HS-5 (cell line): ENCODE measurements at regions not wholly inside any gene's neighbourhood (a gene's known extent, or its start where the extent isn't known, plus 50 kb on each side); places are given as distances from the start of the nearest gene placed in this dataset.
"Not testable (repeated sequence)": the region's sequence is repeated elsewhere in the genome, so short reads cannot be mapped to it uniquely, and the experiment has no call there.

ENCODE experiments used
- DNase-seq: peaks from one replicate; pipeline ENCODE4 v3.0.0-alpha.2; 2012; ENCODE audit warnings: low read depth

- DNase-seq: no peak
Observed at GRCh38 chr16:9141813-9142212, 50.4 kb downstream of the HAPSTR1 start.

- no peak for DNase-seq
Observed at GRCh38 chr16:9144106-9144505, 52.7 kb downstream of the HAPSTR1 start.

- DNase-seq: no peak
Observed at GRCh38 chr16:9148374-9149015, 57.1 kb downstream of the HAPSTR1 start.

GRCh38 chr16:9151074-9151473, 59.6 kb downstream of the HAPSTR1 start:
- DNase-seq: no peak

- DNase-seq: no peak
Observed at GRCh38 chr16:9151597-9151996, 60.2 kb downstream of the HAPSTR1 start.

- DNase-seq: no peak
Observed at GRCh38 chr16:9152649-9153501, 61.4 kb downstream of the HAPSTR1 start.

- DNase-seq: no peak
Observed at GRCh38 chr16:9153502-9153864, 62.0 kb downstream of the HAPSTR1 start.

GRCh38 chr16:9154567-9155410, 63.3 kb downstream of the HAPSTR1 start:
- DNase-seq: no peak

- no peak for DNase-seq
Observed at GRCh38 chr16:9155871-9156270, 64.4 kb downstream of the HAPSTR1 start.

- peak; percentile 38 for DNase-seq
Observed at GRCh38 chr16:9159839-9160550, 68.6 kb downstream of the HAPSTR1 start.

GRCh38 chr16:9160551-9160911, 69.1 kb downstream of the HAPSTR1 start:
- no peak for DNase-seq

- no peak for DNase-seq
Observed at GRCh38 chr16:9165681-9166080, 74.2 kb downstream of the HAPSTR1 start.

- DNase-seq: not testable (repeated sequence)
Observed at GRCh38 chr16:9166326-9166993, 75.0 kb downstream of the HAPSTR1 start.

- DNase-seq: no peak
Observed at GRCh38 chr16:9169094-9169493, 77.7 kb downstream of the HAPSTR1 start.

GRCh38 chr16:9170470-9170869, 79.0 kb downstream of the HAPSTR1 start:
- DNase-seq: no peak

GRCh38 chr16:9176547-9177418, 85.3 kb downstream of the HAPSTR1 start:
- no peak for DNase-seq

- no peak for DNase-seq
Observed at GRCh38 chr16:9177861-9178260, 86.4 kb downstream of the HAPSTR1 start.

GRCh38 chr16:9183682-9184353, 92.4 kb downstream of the HAPSTR1 start:
- no peak for DNase-seq

- no peak for DNase-seq
Observed at GRCh38 chr16:9184354-9184690, 92.9 kb downstream of the HAPSTR1 start.

- DNase-seq: no peak
Observed at GRCh38 chr16:9185381-9185780, 93.9 kb downstream of the HAPSTR1 start.
